ENCODE measurements at regions not wholly inside any gene's neighbourhood (a gene's known extent, or its start where the extent isn't known, plus 50 kb on each side); places are given as distances from the start of the nearest gene placed in this dataset.

- no peak for TF ChIP-seq ZNF462 (CRISPR knock-in tag; IDR thresholded peaks at IDR 0.05)
- no peak for TF ChIP-seq ZNF114 (CRISPR knock-in tag; IDR thresholded peaks at IDR 0.05)
- no peak for TF ChIP-seq NANOG (IDR thresholded peaks at IDR 0.05; ENCODE audit: borderline replicate concordance)
- TF ChIP-seq EZH2phosphoT487 (IDR thresholded peaks at IDR 0.05; ENCODE audit: unreplicated experiment) = no peak
- no peak for TF ChIP-seq ETS1 (IDR thresholded peaks at IDR 0.05)
Observed at GRCh38 chr16:7115898-7116297, 216.7 kb upstream of the RBFOX1 start (continued).

- Histone ChIP-seq H3K79me2 (replicated peaks; ENCODE audit: insufficient read depth) (no peaks in the 10 kb centered on the region), H3K36me3 (ENCODE audit: insufficient read depth) (0 out of 2 replicates have a peak, but pooled peaks cover 5% of the 10 kb centered on the region), H4K20me1 (replicated peaks; ENCODE audit: insufficient read depth) (no peaks in the 10 kb centered on the region), H3K9me2 (ENCODE audit: insufficient read depth) (no peaks in the 10 kb centered on the region), H3K27ac (ENCODE audit: low read depth) (no peak overlapping the region), H3K4me3 (no peak overlapping the region), H3K4me1 (ENCODE audit: insufficient read depth) (no peaks in the 10 kb centered on the region), H3F3A (replicated peaks; ENCODE audit: low read depth) (no peaks in the 10 kb centered on the region), H3K27me3 (ENCODE audit: insufficient read depth) (no peaks in the 10 kb centered on the region), H2AFZ (no peak overlapping the region), H3K4me2 (no peak overlapping the region)
- peaks cover 2% of the 10 kb centered on the region for H3K27me3 Mint-ChIP-seq (ENCODE audit: insufficient read depth, low read depth, poor library complexity)
- peaks cover 7% of the 10 kb centered on the region; the same call in 2 of the 3 replicates for H3K4me1 Mint-ChIP-seq
- no peak overlapping the region for H3K27ac Mint-ChIP-seq
- ATAC-seq = no peak
- no peak for DNase-seq (ENCODE audit: low spot score)
- TF ChIP-seq REST (IDR thresholded peaks at IDR 0.05; ENCODE audit: unreplicated experiment) = no peak
- no peak for TF ChIP-seq NANOG (IDR thresholded peaks at IDR 0.05; ENCODE audit: borderline replicate concordance)
- no peak for TF ChIP-seq POLR2AphosphoS5 (IDR thresholded peaks at IDR 0.05; ENCODE audit: low read depth)
- no peak for TF ChIP-seq ETS1 (IDR thresholded peaks at IDR 0.05)
- no peak for TF ChIP-seq JUNB (IDR thresholded peaks at IDR 0.05; ENCODE audit: unreplicated experiment)
- TF ChIP-seq CREB1 (CRISPR knock-in tag; IDR thresholded peaks at IDR 0.05; ENCODE audit: low read depth) = no peak
- no peak for TF ChIP-seq ZNF331 (CRISPR knock-in tag; IDR thresholded peaks at IDR 0.05; ENCODE audit: low read depth)
- no peak overlapping the region for H3K4me3 Mint-ChIP-seq
- no peaks in the 10 kb centered on the region for H3K36me3 Mint-ChIP-seq (ENCODE audit: low read depth)
- peaks cover 86% of the 10 kb centered on the region for H3K9me3 Mint-ChIP-seq
Observed at GRCh38 chr16:7113949-7114348, 218.7 kb upstream of the RBFOX1 start.
